ENCODE measurements at regions not wholly inside any gene's neighbourhood (a gene's known extent, or its start where the extent isn't known, plus 50 kb on each side); places are given as distances from the start of the nearest gene placed in this dataset.

DNA sequence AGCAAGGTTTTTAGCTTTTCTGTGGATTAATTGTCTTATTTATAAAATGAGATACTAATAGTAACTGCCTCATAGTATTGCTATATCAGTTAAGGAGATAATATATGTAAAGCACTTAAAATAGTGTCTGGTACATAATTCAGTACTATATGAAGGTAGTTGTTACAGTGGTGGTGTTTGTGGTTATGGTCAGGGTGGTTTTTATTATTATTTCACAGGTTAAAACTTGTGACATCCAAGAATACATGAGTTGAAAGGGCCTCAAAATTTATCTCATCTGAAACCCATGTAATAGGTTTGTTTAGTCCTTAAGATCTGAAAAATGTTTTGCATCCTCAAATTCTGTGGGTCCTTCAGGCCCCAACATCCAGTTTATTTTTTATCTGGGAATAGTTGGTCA lies 369.5 kb upstream of the LRATD1 start:
- no peak for DNase-seq (ENCODE audit: low read depth in 2 of 2)

DNA sequence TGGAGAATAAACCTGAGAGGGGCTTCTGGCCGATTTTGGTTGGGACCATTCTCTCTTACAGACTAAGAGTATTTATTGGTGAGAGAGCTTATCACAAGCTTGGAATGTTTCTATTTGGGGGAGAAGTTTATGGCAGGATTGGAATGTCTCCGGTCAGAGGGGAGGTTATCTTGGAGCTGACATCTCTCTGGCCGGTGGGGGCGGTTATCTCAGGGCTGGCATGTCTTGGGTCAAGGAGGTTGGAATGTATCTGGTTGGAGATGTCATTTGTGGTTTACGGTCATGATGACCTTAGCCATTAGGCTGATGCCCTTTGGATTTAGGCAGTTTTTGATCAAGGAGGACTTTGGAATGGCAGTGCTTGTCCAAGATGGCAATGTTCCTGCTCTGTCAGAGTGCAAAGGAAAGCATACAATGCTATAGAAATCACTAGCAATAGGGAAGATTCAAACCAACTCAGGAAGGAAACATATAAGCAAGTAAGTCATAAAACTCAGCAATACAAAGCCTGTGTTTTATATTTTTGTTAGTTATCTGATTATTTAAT lies 362.4 kb upstream of the LRATD1 start:
- no peak for DNase-seq (ENCODE audit: low read depth in 2 of 2)

DNA sequence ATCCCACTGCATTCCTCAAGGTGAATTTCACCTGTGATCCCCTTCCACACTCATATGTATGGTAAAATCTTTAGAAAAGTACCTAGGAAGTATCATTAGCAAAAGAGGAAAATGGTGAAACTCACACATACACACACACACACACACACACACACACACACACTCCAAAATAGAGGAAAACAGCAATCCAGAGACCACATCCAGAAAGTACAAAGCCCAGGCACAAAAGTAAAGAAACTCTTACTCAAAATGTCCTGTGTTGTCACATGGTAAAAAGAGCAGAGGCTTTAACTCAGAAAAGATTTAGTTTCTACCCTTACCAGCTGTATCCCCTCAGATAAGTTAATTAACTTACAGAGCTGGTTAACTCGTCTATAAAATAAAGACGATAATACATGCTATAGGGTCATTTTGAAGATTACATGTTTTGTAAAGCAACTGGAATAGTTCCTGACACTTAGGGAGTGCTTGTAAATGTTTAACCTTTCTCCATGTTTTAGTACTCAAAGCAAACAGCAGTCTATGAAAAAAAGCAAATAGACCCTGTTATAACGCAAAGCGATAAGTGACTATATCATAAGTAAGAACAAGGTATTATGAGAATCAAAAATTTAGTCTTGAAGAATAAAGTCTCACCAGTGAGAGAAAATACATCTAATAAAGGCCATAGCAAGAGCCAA lies 360.0 kb upstream of the LRATD1 start:
- DNase-seq (ENCODE audit: low read depth in 2 of 2): no peak

DNA sequence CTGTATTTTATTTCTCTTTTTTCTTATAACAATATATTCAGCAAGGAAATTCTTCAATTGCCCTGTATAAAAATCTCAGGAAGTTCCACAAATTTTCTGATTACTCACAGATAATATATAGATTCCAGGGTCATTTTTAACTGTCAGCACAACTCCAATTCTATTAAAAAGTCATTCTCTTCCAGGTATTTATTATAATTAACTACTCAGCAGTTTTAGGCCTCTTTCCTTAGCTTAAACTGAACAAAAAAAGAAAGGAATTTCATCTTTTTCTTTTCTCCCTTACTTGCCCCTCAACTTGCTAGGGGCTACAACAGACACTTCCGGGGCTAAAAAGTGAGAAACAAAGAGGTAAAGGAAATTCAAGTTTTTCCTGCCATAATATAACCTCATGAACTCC lies 358.9 kb upstream of the LRATD1 start:
- DNase-seq (ENCODE audit: low read depth in 2 of 2): no peak

DNA sequence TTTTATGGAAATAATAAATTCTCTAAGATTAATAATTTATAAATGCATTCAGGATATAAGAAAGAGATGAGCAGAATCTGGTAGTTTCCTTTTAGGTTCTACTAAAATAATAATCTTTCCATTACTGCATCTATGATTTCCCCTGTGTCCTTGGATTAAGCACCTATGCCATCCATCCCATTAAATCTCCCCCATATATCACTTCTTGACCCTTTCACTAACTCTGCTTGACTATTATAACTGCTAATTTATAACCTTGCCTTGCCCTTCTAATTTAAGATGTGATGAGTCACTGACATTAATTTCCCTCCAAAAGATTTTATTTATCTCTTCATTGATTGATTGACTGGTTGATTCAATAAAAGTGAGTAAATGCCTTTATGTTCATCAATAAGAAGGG lies 348.3 kb upstream of the LRATD1 start:
- no peak for DNase-seq (ENCODE audit: low read depth in 2 of 2)

DNA sequence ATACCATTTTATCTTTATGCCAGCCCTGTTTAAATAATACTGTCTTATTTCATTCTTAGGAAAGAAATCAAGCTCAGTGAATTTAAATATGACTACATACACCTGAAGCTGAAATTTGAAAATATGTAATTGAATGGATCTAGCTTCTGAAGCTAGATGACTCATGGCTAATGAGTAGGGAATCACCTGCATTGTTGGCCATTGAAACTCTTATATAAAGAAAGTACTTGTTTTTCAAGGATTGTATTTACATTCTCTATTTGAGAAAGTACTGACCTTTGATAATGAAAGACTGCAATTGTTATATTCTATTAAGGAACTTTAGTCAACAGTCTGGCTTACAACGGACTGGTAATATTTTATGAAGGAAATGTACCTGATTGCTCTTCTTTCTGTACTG lies 346.7 kb upstream of the LRATD1 start:
- DNase-seq (ENCODE audit: low read depth in 2 of 2): no peak

DNA sequence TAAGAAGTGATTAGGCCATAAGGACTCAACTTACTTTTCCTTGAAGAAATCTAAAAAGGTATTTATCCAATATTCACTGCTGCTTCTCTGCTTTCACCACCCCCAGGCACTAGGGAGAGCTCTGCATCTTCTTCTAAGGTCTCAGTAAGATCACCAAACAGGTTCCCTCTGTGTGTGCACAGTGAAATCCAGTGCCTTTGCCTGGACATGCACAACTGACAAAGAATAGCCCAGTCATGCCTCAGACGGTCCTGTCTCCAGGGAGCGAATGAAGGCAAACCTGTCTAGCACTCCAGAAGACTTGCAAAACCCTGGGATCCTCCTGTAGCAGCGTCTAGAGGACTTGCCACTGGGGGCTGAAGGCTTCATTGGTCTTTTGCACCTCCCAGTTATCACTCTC lies 344.5 kb upstream of the LRATD1 start:
- no peak for DNase-seq (ENCODE audit: low read depth in 2 of 2)

DNA sequence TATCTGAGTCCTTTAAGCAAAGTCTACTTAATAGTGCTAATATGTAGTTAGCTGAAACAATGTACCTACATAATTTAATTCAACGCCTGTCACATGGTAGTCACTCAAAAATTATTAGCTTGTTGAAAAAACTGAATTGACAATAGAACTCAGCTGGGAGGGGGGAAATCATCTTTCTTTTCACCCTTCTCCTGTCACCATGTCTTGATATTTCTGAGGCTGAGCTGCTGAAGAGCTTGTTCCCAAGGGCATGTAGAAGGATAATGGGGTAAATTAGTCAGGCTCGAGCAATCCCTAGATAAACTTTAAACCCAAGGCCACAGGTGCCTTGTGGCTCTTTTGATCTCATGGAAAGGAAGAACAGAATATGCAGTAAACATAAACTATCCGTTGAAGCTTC lies 339.6 kb upstream of the LRATD1 start:
- no peak for DNase-seq (ENCODE audit: low read depth in 2 of 2)

DNA sequence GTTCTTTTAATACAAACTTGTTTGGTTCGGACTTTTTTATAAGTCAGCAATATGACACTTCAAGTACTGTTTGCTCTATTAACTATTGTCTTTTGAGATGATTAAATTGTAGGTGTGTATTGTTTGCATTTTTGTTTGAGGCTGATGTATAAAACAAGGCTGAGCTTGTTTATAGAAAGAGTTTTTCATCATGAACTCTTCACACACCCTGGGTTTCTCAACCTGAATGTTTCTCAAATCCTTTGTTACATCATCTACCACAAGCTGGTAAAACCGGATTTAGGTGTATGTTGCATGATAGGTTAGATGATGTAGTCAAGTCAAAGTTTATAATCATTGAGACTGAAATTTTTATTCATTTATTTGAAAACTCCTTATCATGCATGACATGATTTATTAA lies 335.2 kb upstream of the LRATD1 start:
- DNase-seq (ENCODE audit: low read depth in 2 of 2): no peak

DNA sequence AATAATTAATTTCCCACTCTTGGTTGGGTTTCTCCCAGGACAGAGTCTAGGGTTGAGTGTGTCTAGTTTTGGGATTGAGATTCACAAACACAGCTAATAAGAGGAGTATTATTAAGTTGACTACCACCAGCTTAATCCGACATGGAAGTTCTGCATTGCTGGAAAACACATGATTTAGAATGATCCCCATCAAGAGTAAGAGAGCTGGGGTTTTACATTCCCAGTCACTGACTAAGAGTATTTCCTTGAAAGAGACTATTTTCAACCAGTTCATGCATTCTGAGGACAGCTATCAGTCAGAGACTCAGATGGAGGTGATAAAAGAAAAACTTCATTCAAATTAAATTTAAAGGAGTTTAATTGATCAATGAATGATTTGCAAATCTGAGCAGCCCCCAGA lies 334.6 kb upstream of the LRATD1 start:
- DNase-seq (ENCODE audit: low read depth in 2 of 2): no peak

DNA sequence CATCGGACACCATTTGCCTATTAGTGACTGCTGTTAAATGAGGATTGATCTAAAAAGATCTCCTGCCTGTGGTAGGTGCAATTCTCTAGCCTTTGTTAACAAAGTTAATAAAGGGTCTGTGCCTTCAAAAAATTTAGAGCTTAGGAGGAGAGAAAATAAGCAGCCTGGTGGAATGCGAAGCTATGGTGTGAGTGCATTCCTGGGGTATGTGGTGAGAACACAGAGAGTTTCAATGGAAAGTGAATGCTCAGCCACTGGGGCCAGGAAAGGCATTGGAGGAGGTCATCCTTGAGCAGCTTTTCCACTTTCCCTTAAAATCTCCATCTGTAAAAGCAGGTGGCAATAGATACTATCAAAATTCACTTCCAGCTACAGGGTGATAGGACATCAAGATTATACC lies 331.2 kb upstream of the LRATD1 start:
- no peak for DNase-seq (ENCODE audit: low read depth in 2 of 2)

DNA sequence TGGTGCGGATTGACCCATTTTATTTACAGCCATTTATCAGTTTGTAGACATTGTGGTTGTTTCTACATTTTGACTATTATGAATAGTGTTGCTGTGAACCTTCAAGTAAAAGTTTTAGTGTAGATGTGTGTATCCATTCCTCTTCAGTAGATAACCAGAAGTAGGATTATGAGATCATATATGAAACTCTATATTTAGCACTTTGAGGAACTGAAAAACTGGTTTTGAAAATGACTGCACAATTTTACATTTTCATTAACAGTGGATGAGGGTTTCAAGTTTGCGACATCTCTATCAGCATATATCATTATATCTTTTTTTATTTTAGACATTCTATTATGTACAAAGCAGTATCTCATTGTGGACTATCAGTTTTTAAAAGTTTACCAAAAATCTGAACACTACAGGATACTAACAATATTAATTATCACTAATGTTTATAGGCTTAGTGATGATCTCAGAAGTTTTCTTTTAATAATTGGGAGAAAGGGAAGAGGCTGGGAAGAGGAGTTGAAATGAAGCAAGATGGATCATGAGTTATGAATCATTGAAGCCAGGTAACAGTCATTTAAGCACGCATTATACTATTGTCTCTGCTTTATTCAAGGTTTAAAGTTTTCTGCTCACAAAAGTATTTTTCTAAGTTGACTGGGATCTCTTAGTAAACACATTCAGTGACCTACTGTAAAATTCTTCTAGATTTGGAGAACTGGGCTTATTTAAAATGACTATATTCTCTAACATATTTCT lies 329.0 kb upstream of the LRATD1 start:
- DNase-seq (ENCODE audit: low read depth in 2 of 2): no peak

DNA sequence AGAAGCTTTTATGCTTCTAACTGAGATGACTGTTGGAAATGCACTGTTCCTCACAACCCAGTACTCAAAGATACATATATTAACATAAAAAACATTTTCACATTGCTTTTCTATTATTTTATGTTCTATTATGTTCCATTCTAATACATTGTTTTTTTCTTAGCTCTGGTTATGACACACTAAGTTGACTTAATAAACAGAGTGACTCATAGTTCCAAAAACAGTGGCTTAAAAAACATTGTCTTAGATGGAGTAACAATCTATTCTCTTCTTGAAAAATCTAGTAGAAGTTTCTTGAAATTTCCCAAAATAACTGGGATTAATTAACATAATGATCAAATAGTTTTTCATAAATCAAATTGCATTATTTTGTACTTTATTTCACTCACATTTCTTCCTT lies 328.2 kb upstream of the LRATD1 start:
- no peak for DNase-seq (ENCODE audit: low read depth in 2 of 2)

DNA sequence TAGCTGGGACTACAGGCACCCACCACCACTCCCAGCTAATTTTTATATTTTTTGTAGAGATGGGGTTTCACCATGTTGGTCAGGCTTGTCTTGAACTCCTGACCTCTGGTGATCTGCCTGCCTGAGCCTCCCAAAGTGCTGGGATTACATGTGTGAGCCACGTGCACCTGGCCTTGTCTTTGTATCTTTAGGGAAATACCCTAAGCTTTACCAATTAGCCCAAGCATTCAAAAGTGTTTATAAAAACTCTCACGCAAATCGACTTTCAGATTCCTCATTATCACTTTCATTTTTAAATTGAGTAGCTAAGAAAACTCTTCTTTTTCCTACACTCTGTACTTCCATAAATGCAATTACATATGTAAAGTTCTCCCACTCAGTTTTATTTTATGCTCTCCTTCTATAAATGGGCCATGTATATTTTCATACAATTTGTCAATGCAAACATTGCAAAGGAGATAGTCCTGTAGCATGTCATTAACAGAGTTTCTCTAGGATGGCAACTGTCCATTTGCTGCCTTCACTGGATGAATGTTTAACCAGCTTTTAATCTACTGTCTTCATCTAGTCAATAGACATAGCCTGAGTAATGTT lies 326.2 kb upstream of the LRATD1 start:
- no peak for DNase-seq (ENCODE audit: low read depth in 2 of 2)

DNA sequence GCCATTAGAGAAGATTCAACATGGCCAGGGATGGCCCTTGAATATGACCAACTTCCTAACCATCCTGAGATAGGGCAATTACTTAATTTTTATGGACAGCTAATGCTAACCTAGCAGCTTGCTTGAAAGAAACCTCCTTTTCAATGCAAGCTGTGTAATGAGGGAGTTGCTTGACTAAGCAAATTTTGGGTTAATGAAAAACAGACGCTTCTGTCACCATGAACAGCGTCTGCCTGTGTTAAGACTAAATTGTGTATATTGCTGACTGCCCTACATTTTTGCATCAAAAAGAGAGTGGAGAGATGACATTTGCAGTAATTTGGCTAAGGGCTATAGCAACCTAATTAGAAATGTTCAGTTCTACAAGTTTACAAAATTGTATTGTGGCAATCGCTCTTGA lies 319.2 kb upstream of the LRATD1 start:
- no peak for DNase-seq (ENCODE audit: low read depth in 2 of 2)

DNA sequence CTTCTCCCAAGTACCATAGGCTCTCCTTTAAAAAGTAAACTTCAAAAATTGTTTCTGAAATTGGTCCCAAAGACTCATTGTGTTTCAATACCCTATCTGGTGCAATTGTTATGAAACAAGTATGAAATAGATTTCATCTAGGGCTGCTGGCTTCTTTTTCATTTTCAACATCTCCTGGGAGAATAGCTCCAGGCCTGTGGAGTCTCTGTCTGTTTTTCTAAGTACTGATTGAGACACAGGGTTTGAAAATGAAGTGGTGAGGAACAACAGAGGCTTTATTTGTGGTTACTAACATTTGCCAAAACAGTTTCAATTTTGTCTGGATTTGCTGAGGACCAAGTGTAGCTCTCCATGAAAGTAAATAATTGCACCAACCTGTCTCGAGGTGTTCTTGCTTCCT lies 315.9 kb upstream of the LRATD1 start:
- no peak for DNase-seq (ENCODE audit: low read depth in 2 of 2)

DNA sequence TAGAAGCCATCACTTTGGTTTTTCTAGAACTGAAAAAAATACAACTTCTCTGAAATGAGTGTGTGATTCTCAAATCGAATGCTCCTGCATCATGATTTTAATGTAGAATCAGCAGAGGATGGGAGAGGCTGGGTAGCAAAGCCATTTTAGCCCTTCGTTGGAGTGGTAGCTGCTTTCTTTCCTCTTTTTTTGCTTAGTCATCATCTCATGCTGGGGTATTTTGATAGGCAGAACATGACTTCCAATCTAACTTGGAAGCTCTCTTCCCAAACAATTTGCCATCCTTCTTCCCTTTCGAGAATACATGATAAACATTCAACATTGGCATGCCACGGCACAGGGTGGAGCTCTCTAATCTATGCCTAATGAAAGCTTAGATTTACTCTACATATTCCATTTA lies 311.2 kb upstream of the LRATD1 start:
- no peak for DNase-seq (ENCODE audit: low read depth in 2 of 2)

DNA sequence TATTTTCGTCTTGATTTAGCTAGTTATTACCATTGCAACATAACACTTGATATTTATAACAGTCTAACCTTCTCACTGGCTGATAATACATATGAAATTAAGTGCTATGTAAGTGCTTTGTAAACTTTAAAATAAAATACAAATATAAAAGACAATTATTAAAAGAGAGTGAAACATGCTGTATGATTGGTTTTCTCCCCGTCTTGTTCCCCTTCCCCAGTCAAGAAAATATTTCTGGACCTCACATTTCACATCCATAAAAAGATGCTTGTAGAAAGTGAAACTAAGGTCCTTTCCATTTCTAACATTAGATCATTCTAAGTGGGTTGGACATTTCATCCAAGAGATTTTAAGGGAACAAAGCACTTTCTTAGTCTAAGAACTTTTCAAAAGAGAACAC lies 310.2 kb upstream of the LRATD1 start:
- no peak for DNase-seq (ENCODE audit: low read depth in 2 of 2)

DNA sequence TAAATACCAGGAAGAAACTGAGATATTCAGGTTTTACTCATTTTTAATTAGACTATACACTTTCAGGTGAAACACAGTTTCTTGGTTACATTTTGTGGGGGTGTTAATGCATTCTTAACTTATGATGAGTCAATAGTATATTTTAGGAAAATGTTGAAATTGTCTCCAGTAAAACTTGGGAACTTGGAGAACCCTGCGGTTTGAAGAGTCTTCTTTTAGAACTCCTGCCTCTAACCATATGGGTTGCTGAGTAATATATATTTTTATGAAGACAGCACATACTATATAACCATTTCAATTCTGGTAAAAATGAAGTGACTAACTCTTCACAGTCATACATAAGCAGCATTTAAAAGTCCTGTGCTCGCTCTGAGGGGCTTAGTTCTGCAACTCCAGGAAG lies 308.2 kb upstream of the LRATD1 start:
- no peak for DNase-seq (ENCODE audit: low read depth in 2 of 2)

DNA sequence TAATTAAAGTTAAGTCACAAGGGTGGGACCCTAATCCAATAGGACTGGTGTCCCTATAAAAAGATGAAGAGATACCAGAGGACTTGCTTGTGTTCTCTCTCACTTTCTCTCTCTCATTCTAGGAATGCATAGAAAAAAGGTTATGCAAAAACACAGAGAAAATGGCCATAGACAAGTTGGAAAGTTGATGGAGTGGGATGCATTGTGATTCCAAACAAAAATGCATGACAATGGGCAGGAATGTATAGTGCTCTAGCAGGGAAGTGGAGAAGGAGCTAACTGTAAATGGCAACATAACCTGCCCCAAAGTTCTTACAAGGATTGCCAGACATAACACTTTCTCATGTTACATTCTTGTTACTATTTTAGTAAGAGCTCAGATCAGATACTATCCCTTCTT lies 301.6 kb upstream of the LRATD1 start:
- no peak for DNase-seq (ENCODE audit: low read depth in 2 of 2)

DNA sequence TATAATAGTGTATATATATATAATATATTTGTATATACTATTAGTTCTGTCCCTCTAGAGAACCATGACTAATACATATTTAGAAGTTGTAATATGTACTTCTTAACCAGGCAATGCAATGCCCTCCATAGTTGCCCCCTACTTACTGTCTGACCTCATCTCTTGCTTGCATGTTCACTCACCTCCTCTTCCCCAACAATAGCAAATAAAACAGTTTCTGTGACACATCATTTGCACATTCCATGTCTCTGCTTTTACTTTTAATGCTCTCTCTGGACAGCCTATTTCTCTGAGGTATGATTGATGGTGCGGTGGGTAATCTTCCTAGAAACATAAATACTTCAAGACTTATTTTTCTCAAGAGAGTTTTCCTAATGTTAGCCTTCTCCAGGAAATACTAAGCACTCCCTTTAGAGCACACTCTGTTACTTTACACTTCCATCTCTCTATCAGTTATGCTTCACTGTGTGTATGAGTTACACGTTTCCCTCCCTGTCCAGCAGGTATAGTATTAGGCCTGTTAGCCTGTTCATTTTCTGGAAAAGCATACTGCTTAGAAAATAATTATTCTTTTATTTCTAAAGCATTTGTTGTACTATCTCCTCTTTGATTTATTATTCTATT lies 295.6 kb upstream of the LRATD1 start:
- no peak for DNase-seq (ENCODE audit: low read depth in 2 of 2)

DNA sequence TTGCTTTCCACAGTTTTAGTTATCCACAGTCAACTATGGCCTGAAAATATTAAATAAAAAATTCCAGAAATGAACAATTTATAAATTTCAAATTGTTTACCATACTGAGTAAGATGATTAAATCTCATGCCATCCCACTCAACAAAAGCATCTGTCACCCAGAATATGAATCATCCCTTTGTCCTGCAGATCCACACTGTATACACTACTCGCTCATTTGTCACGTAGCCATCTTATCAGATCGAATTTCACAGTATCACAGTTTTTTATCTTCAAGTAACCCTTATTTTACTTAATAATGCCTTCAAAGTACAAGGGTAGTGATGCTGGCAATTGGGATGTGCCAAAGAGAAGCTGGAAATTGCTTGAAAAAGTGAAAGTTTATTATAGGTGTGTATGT lies 291.8 kb upstream of the LRATD1 start:
- DNase-seq (ENCODE audit: low read depth in 2 of 2): no peak

DNA sequence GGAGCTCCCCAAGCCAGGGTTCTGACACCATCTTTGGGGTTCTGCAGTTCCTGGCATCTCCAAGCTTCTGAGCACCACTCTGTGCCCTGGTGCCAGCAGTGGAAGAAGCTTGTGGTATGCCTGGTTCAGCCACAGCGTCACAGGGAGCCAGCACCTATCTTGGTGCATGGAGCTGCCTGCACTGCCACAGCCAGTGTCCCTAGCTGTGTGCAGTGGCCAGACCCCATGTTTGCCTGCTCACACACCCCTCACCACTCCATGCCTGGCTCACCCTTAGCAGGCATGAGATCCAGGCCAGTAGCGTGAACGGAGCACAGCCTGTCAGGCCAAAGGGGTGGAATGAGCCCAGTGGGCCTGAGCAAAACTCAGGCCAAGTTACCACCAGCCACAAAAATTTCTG lies 290.2 kb upstream of the LRATD1 start:
- DNase-seq (ENCODE audit: low read depth in 2 of 2): no peak
